ENCODE measurements at regions not wholly inside any gene's neighbourhood (a gene's known extent, or its start where the extent isn't known, plus 50 kb on each side); places are given as distances from the start of the nearest gene placed in this dataset.

DNA sequence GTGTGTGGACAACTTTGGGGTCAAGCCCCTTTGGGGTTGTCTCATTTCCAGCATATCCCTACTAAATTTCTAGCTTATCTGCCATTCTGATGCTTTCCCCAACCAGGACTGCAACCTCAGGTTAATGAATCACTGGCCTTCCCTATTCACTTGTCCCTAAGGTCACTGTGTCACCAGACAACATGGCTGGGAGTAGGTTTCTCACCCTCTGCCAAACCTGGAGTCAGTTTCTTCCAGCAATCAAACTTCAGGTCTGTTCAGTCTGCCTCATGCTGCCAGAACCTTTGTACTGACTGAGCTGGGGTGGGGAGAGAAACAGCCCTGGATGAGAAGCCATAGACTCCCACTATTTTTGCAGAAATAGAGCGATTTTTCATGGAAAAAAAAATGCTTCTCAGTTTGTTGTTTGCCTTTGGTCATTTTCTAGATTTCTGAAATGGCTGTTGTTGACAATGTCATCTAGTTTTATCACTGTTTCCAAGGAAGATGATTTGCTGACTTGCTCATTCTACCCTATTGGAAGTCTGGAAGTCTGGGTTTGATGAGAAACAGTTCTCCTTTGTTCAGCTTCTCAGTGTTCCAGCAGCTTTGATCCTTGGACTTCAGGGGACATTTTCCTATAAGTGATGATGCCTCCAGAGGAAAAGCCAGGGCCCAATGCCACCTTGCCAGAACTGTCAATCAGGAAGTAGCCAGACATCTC lies 74.8 kb upstream of the IL12A start:
- TF ChIP-seq, protein P1, sequence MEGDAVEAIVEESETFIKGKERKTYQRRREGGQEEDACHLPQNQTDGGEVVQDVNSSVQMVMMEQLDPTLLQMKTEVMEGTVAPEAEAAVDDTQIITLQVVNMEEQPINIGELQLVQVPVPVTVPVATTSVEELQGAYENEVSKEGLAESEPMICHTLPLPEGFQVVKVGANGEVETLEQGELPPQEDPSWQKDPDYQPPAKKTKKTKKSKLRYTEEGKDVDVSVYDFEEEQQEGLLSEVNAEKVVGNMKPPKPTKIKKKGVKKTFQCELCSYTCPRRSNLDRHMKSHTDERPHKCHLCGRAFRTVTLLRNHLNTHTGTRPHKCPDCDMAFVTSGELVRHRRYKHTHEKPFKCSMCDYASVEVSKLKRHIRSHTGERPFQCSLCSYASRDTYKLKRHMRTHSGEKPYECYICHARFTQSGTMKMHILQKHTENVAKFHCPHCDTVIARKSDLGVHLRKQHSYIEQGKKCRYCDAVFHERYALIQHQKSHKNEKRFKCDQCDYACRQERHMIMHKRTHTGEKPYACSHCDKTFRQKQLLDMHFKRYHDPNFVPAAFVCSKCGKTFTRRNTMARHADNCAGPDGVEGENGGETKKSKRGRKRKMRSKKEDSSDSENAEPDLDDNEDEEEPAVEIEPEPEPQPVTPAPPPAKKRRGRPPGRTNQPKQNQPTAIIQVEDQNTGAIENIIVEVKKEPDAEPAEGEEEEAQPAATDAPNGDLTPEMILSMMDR (IDR thresholded peaks at IDR 0.05; ENCODE audit: low read depth, low read length) = no peak
- no peak overlapping the region for H3K4me3 ChIP-seq (ENCODE audit: low read depth, low read length)

DNA sequence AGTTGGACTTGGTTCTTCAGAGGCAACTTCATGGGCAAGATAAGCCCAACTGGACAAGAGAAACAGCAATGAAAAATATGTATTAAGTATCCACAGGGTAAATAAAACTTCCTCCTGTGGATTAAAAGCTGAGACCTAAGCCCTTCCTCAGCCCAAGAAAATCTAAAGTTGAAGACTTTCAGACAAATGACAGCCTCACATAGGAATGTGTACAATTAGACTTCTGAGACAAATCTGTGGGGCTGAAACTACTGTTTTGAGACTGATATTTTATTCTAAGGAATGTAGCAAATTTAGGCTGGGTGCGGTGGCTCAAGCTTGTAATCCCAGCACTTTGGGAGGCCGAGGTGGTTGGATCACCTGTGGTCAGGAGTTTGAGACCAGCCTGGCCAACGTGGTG lies 74.2 kb upstream of the IL12A start:
- TF ChIP-seq, protein P1 (IDR thresholded peaks at IDR 0.05; ENCODE audit: low read depth, low read length) = no peak
- H3K4me3 ChIP-seq (ENCODE audit: low read depth, low read length) = no peak overlapping the region

DNA sequence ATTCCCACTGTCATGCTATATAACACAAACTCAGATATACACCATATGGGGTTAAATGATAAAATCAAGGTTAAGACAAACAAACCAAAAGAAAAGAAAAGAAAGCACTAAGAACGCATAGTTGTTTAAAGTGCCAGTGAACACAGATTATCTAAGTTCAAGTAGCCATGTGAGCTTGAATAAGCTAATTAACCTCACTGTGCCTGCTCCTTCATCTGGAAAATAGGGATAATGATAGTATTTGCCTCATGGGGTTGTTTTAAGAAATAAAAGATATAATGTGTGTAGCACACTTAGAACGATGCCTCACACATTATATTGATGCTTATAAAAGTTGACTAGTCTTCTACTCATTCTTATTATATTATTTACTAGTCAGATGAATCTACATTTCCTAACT lies 72.6 kb upstream of the IL12A start:
- no peak overlapping the region for H3K4me3 ChIP-seq (ENCODE audit: low read depth, low read length)
- TF ChIP-seq, protein P1 (IDR thresholded peaks at IDR 0.05; ENCODE audit: low read depth, low read length) = no peak

DNA sequence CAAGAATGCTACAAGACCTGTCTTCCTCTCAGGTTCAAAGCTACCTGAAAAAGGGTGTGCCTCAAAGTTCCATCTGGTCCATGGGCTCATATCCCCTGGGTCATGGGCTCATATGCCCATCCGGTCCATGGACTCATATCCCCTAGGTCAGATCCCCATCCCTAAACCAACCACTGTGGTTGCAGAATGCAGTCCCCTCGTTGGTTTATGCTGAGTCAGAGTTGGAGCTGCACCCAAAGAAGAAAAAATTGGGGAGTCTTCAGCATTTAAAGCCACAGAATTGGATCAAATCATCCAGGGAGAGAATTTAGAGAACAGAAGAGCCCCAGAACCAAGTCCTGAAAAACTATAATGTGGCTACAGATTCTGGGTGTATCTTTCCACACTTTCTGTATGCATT lies 71.5 kb upstream of the IL12A start:
- TF ChIP-seq, protein P1 (IDR thresholded peaks at IDR 0.05; ENCODE audit: low read depth, low read length) = no peak
- H3K4me3 ChIP-seq (ENCODE audit: low read depth, low read length) = no peak overlapping the region

DNA sequence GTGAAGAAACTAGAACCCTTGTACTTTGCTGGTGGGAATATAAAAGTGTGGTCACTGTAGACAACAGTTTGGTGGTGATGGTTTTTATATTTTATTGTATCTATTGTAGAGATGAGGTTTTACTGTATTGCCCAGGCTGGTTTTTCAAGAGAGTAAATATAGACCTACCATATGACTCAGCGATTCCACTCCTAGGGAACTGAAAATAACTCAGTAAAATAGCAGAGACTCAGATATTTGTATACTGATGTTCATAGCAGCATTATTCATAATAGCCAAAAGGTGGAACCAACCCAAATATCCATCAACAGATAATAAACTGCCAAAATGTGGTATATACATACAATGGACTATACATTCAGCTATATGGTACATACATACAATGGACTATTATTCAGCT lies 68.8 kb upstream of the IL12A start:
- TF ChIP-seq, protein P1 (IDR thresholded peaks at IDR 0.05; ENCODE audit: low read depth, low read length) = no peak
- H3K4me3 ChIP-seq (ENCODE audit: low read depth, low read length) = no peak overlapping the region

DNA sequence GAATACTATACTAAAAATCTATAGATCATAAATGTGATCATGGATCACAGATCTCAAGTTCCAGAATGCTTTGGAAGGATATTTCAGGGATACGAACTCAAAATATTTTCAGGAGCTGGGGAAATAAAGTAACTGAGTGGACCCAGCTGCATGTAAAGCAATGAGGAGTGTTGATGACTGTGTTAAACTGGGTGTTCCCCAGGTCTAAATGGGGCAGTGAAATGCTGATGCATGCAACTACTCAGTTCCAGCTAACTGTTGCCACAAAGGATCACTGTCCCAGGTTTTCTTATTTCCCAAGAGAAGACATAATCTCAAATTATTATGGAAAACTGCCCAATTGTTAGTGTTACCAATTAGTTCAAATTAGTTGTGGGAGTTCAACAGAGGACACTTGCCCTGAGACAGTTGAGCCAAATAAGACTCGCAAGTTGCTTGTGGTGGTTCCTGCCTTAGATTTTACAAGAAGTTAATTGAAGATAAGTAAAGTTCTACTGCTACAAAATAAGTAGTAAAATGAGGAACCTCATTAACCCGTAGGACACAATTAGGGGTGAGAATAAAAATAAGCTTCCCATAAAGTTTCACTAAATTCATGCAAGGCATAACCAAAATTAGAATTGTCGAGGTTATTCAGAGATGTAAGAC lies 66.3 kb upstream of the IL12A start:
- H3K4me3 ChIP-seq (ENCODE audit: low read depth, low read length) = no peak overlapping the region
- TF ChIP-seq, protein P1 (IDR thresholded peaks at IDR 0.05; ENCODE audit: low read depth, low read length) = no peak

DNA sequence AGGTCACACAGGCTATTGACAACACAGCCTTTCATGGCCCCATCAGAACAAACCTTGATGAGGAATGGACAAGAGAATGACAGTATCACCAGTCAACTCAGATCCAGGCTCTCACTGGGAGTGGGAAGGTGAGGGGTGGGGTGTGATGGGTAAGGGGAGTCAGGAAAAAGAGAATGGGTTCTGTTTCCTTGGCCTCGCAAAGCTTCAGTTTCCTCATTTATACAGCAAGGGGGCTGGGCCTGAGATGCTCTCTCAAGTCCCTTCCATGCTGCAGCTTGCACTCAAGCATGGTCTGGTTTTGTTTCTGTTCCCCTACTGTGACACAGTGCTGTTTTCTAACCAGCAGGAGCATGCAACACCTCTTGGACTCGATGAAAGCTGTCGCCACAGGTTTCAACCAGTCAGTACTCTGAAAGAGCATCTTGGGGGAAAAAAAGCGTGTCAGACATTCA lies 65.7 kb upstream of the IL12A start:
- no peak overlapping the region for H3K4me3 ChIP-seq (ENCODE audit: low read depth, low read length)
- TF ChIP-seq, protein P1 (IDR thresholded peaks at IDR 0.05; ENCODE audit: low read depth, low read length) = no peak

Data from WI38 (cell line).